G401.6 (cell line): ENCODE measurements at regions not wholly inside any gene's neighbourhood (a gene's known extent, or its start where the extent isn't known, plus 50 kb on each side); places are given as distances from the start of the nearest gene placed in this dataset.

ENCODE experiments used
- FAIRE-seq: peaks from 2 replicates; lab custom pipeline; 2012; peaks lifted over from hg19 to GRCh38; lab: Jason Lieb, UNC

DNA sequence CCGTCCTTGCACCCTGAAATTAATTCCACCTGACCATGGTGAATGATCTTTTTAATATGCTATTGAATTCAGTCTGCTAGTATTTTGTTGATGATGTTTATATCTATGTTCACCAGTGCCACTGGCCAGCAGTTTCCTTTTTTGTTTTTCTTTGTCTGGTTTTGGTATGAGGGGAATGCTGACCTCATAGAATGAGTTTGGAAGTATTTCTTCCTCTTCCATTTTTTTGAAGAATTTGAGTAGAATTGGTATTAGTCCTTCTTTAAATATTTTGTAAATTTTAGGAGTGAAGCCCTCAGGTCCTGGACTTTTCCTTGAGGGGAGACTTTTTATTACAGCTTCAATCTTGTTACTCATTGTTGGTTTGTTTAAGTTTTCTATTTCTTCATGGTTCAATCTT lies 231.6 kb downstream of the MRPL39 start:
- FAIRE-seq: no peak

GRCh38 chr21:25373126-25374082 lies 233.9 kb downstream of the MRPL39 start:
- no peak for FAIRE-seq

- no peak for FAIRE-seq
These were observed 235.3 kb downstream of the MRPL39 start for GRCh38 chr21:25371841-25372425.

GRCh38 chr21:25370311-25370744 lies 237.0 kb downstream of the MRPL39 start:
- FAIRE-seq: no peak

DNA sequence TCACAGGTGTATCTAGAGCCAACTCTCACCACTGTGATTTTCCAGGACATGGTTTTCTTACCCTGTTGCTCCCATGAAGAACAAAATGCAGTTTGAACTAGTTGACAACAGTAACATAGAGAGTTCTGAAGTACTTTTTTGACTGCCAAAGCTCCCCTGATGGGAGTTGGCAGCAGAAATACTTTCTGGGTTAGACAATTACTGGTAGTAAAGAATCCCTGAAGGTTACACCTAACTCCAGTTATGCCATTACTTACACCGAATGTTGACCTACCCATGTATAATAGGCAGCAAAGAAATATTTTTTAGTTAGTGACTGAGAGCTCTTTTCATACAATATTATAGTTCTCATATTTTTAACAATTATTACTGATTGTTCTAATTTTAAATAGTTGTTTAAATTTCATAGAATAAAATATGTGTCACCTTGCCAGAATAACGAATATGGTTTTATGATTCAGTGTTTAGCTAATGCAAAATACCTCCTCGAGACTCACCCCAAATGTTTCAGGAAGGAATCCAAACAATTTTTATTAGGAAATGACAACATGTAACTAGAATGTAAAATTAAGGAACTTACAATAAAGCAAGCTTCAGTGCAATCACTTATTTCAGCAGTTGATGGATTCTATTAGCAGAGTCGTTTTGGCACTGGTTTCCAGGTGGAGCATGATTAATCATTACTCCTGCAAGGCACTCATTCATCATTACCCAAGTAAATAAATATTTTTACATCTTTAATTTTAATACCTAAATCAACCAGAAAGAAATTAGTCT lies 237.6 kb downstream of the MRPL39 start:
- no peak for FAIRE-seq

- FAIRE-seq: no peak
These were observed 238.8 kb downstream of the MRPL39 start for GRCh38 chr21:25368531-25368930.

DNA sequence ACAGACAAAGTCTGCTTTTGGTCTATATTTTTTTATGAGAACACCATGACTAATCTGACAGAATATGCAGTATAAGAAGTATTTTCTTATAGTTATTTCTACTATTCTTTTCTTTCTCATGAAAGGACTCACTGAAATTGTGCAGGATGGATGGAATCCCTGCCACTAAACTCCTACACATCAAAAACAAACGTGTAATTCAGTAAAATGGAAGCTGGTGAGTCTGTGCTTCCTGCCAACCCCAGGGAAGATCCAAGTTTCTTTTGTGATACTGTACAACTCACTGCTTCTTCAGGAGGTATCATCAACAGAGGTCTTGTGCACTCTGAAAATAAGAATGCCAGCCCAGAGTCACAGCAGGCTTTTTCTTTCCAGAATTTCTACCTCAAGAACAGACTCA lies 241.2 kb downstream of the MRPL39 start:
- FAIRE-seq: no peak

- no peak for FAIRE-seq
These were observed 244.7 kb downstream of the MRPL39 start for GRCh38 chr21:25362375-25363267.

DNA sequence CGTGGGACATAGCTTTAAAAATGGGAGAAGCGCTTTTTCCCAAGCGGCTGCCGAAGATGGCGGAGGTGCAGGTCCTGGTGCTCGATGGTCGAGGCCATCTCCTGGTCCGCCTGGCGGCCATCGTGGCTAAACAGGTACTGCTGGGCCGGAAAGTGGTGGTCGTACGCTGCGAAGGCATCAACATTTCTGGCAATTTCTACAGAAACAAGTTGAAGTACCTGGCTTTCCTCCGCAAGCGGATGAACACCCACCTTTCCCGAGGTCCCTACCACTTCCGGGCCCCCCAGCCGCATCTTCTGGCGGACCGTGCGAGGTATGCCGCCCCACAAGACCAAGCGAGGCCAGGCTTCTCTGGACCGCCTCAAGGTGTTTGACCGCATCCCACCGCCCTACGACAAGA lies 245.5 kb downstream of the MRPL39 start:
- no peak for FAIRE-seq

- FAIRE-seq: no peak
These were observed 246.2 kb downstream of the MRPL39 start for GRCh38 chr21:25361097-25361496.

GRCh38 chr21:25360593-25360992 lies 246.7 kb downstream of the MRPL39 start:
- FAIRE-seq: no peak

DNA sequence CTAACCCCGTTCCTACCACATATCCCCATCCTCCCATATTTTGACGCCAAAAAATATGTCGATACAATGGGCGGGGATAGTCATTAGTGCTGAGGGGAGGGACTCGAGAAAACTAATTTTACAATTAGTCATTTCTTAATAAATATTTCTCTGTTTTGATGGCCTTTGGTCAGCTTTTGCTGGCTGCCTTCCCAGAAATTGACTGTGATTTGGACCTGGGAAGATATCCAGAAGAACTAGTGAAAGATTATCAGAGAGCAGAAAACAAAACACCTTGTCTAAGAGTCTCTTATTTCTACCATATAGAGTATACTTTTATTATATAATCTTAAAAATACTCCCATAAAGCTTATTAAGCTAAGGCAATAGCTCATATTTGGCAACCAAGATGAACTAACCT lies 247.6 kb downstream of the MRPL39 start:
- FAIRE-seq: no peak

DNA sequence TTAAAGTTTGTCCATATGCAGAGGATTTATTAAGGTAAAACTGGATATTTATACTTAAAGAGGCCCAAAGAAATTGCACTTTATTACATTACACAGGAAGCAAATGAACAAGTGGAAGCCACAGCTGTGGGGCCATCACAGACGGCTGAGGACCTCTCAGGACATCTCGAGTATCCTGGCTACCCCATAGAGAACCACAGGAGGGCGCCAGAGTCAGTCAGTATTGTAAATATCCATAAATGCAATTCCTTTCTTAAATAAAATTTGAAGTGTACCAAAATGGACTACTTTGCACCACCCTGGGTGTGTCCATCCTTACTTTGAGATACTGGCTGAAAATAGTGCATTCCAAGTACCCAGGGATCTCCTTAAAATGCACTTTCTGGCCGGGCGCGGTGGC lies 257.2 kb downstream of the MRPL39 start:
- no peak for FAIRE-seq

DNA sequence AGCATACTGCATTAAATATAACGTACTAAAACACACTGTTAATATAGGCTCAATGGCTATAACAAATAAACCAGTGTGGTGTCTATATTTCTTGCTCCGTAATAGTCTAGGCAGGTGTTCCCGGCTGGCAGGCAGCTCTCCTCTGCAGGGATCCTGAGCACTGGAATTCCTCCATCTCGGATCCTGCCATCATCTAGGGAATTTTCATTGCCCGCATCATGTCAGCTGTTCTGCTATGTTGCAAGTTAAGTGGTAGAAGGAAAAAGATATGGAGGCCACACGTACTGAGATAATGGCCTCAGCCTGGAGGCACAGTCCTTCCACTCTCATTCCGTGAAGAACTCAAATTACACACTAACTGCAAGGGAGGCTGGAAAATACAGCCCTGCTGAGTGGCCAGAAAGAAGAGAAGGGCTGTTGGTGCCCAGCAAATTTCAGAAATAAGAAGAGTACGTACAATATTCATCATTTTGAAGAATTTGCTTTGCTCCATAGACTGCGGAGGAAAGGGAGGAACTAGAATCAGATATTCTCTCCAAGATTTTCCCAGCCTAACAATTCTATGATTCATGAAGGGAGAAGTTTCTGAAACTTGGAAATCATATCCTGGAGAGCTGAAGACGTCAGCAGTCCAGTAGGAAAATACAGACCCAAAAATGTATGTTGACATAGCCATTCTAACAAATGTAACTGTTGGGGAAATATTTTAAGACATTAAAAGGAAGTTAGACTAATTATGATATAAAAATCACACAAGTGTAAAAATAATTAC lies 263.3 kb downstream of the MRPL39 start:
- no peak for FAIRE-seq

DNA sequence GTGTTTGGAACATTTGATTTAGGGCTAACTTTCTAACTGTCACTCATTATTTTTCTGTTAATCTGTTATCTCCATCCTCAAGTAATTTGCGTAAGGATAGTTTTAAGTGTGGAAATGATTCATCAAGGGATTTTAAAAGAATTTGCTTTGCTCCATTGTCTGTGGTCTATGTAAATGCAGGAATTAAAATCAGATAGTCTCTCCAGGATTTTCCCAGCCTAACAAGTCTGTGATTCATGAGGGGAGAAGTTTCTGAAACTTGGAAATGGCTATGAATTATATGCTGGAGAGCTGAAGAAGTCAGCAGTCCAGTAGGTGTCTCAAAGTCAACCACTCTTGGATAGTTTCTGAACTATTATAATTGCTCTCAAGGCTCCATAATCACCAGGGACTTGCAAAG lies 264.5 kb downstream of the MRPL39 start:
- FAIRE-seq: no peak

GRCh38 chr21:25341981-25342380 lies 265.3 kb downstream of the MRPL39 start:
- no peak for FAIRE-seq

GRCh38 chr21:25338415-25338814 lies 268.9 kb downstream of the MRPL39 start:
- FAIRE-seq: no peak

- FAIRE-seq: no peak
These were observed 273.1 kb downstream of the MRPL39 start for GRCh38 chr21:25334046-25334730.

DNA sequence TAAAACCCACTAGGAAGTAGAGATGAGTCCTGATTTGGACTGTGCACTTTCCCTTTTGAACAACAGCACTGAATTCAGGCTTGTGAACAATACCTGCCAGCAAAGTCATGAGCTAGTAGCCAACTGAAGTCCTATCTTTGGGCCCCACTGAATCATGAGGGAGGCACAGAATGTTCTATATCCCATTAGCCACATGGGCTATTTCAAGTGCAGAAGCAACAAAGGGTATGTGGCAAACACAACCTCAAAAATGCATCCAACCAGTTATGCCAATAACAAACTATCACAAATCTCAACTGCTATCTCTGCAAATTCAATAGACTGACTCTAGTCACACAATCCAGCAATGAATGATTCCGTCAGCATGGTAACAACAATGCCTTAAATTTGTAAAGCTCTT lies 276.0 kb downstream of the MRPL39 start:
- no peak for FAIRE-seq

DNA sequence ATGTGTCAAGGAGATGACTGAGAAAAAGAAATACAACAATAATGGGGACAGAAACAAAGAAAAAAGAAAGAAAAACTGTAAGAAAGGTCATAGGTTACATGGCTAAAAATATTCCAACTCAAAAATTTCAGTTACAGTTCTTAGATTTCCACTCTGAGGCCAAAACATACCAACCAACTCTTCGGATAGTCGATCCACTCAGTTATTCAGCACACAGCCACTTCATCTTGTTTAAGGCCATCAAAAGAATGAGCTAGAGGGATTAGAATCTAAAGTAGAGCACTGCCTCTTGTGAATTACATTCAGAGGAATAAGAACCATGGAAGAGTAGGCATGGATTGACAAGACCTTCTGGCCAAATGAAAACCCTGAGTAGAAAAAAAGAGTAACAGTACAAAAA lies 277.0 kb downstream of the MRPL39 start:
- no peak for FAIRE-seq
